Body of pancreas (tissue), 4 donors: ENCODE measurements at regions not wholly inside any gene's neighbourhood (a gene's known extent, or its start where the extent isn't known, plus 50 kb on each side); places are given as distances from the start of the nearest gene placed in this dataset.
"Not testable (repeated sequence)": the region's sequence is repeated elsewhere in the genome, so short reads cannot be mapped to it uniquely, and the experiment has no call there.

ENCODE experiments used
- ATAC-seq: fragments of 150-250 bp; one replicate; pipeline ENCODE4 v1.9.1; 2016
- DNase-seq, 4 donors: peaks; one replicate each; pipeline ENCODE4 v3.0.0-alpha.2; 2019
- H3K27ac ChIP-seq, 4 donors: fragments of 200-600 bp; sonication (generic); 1 replicate in 3 of 4; 2 replicates in 1 of 4; pipeline versions ENCODE4 v1.5.1 to v1.6.1; 2016 to 2019; ENCODE audit warnings: mild to moderate bottlenecking in 1 of 4, mixed read lengths in 1 of 4, moderate library complexity in 1 of 4
- H3K27me3 ChIP-seq, 2 donors: fragments of 200-600 bp; sonication (generic); one replicate each; pipeline ENCODE4 v1.6.0; 2016; ENCODE audit warnings: mild to moderate bottlenecking in 1 of 2
- H3K36me3 ChIP-seq, 2 donors: fragments of 200-600 bp; sonication (generic); replicated peaks in 1 of 2; 2 replicates each; pipeline ENCODE4 v1.5.1; 2016; ENCODE audit warnings: low read depth in 2 of 2; ENCODE audit not compliant: insufficient read depth in 1 of 2
- H3K4me1 ChIP-seq: fragments of 200-600 bp; sonication (generic); one replicate; pipeline ENCODE4 v1.6.0; 2016
- H3K4me3 ChIP-seq, 2 donors: fragments of 200-600 bp; sonication (generic); 1 replicate in 1 of 2; 2 replicates in 1 of 2; pipeline ENCODE4 v1.5.1; 2016 to 2019
- H3K9me3 ChIP-seq, 3 donors: fragments of 200-600 bp; sonication (generic); 1 replicate in 2 of 3; 2 replicates in 1 of 3; pipeline ENCODE4 v1.5.1; 2016
- POLR2A ChIP-seq, 3 donors: fragments of 450-650 bp; IDR thresholded peaks; one replicate each; pipeline ENCODE4 v1.6.1; 2016; ENCODE audit warnings: antibody characterized with exemption in 3 of 3, mild to moderate bottlenecking in 2 of 3
- WGBS, 2 donors: methylation state at CpG; one replicate each; pipeline ENCODE4 v1.1.5; 2017; 5-methylcytosine and 5-hydroxymethylcytosine counted together
- intact Hi-C: fragments of 100-400 bp; cut with DNase I; formaldehyde crosslinking; loops from one replicate; pipeline ENCODE4 v1.15.1; 2023
- TF ChIP-seq, protein P1 (sequence below), 7 experiments: fragments of 450-650 bp in 4 of 7; fragments of 200-600 bp in 3 of 7; sonication (generic) in 3 of 7; IDR thresholded peaks; one replicate each; pipeline ENCODE4 v1.5.1; 2016 to 2019; ENCODE audit warnings: antibody characterized with exemption in 7 of 7

GRCh38 chr14:29982171-29982570 lies 54.5 kb upstream of the PRKD1 start:
- no peaks in the 10 kb centered on the region for H3K36me3 ChIP-seq
- no peaks in the 10 kb centered on the region for H3K9me3 ChIP-seq
- H3K4me1 ChIP-seq: no peaks in the 10 kb centered on the region
- 89 to 91% methylated on average over 1 of the region's 1 CpG for WGBS, 2 donors
- H3K27me3 ChIP-seq: no peaks in the 10 kb centered on the region
- intact Hi-C loops: no loop called here
- ATAC-seq (no peak), DNase-seq (no peak)
- H3K4me3 ChIP-seq: no peak overlapping the region
- H3K27ac ChIP-seq: no peak overlapping the region
- TF ChIP-seq, protein P1, sequence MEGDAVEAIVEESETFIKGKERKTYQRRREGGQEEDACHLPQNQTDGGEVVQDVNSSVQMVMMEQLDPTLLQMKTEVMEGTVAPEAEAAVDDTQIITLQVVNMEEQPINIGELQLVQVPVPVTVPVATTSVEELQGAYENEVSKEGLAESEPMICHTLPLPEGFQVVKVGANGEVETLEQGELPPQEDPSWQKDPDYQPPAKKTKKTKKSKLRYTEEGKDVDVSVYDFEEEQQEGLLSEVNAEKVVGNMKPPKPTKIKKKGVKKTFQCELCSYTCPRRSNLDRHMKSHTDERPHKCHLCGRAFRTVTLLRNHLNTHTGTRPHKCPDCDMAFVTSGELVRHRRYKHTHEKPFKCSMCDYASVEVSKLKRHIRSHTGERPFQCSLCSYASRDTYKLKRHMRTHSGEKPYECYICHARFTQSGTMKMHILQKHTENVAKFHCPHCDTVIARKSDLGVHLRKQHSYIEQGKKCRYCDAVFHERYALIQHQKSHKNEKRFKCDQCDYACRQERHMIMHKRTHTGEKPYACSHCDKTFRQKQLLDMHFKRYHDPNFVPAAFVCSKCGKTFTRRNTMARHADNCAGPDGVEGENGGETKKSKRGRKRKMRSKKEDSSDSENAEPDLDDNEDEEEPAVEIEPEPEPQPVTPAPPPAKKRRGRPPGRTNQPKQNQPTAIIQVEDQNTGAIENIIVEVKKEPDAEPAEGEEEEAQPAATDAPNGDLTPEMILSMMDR (IDR thresholded peaks at IDR 0.05): no peak
- no peak for TF ChIP-seq POLR2A (IDR thresholded peaks at IDR 0.05)

DNA sequence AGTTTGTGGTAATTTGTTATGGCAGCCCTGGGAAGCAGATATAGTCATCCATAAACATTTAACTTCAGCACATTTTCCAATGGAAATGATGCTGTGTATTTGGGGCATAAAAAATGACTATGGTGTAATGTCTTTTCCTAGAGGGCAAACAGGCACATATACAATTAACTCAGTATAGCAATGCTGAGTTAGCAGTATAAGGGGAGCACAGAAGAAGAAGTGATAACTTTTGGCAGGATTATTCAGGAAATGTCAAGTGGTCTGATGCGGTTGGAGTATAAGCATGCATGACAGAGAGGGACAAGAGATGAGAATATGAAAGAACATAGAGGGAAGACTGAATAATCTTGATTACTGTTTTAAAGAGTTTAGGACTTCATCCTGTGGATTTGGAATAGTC lies 55.3 kb upstream of the PRKD1 start:
- Histone ChIP-seq H3K4me1 (no peaks in the 10 kb centered on the region), H3K4me3 (no peak overlapping the region), H3K9me3 (no peaks in the 10 kb centered on the region), H3K27me3 (no peaks in the 10 kb centered on the region), H3K27ac (no peak overlapping the region), H3K36me3 (no peaks in the 10 kb centered on the region)
- ATAC-seq (no peak), DNase-seq (no peak)
- TF ChIP-seq POLR2A (IDR thresholded peaks at IDR 0.05): no peak
- TF ChIP-seq, protein P1 (IDR thresholded peaks at IDR 0.05): no peak
- WGBS, 2 donors: 81 to 91% methylated on average over 1 of the region's 1 CpG
- intact Hi-C loops: no loop called here

GRCh38 chr14:29990344-29990857 lies 62.8 kb upstream of the PRKD1 start:
- intact Hi-C loops, DNase-seq, H3K4me3 ChIP-seq, H3K36me3 ChIP-seq, H3K4me1 ChIP-seq, H3K27ac ChIP-seq, H3K9me3 ChIP-seq, H3K27me3 ChIP-seq, ATAC-seq: not testable (repeated sequence)
- WGBS, 2 donors: 70 to 74% methylated on average over 28 to 30 of the region's 30 CpGs

GRCh38 chr14:29990993-29991392 lies 63.3 kb upstream of the PRKD1 start:
- no peaks in the 10 kb centered on the region for H3K27me3 ChIP-seq
- intact Hi-C loops: no loop called here
- no peaks in the 10 kb centered on the region for H3K36me3 ChIP-seq
- H3K9me3 ChIP-seq: no peaks in the 10 kb centered on the region
- no peak for ATAC-seq
- DNase-seq: no peak
- 90 to 91% methylated on average over 2 of the region's 2 CpGs for WGBS, 2 donors
- no peaks in the 10 kb centered on the region for H3K4me1 ChIP-seq
- no peak overlapping the region for H3K27ac ChIP-seq
- no peak for TF ChIP-seq POLR2A (IDR thresholded peaks at IDR 0.05)
- TF ChIP-seq, protein P1 (IDR thresholded peaks at IDR 0.05): no peak
- no peak overlapping the region for H3K4me3 ChIP-seq

- ATAC-seq: peak; percentile 18
- DNase-seq: no peak
- Histone ChIP-seq H3K36me3 (no peaks in the 10 kb centered on the region), H3K4me3 (no peak overlapping the region), H3K9me3 (no peaks in the 10 kb centered on the region), H3K27me3 (no peaks in the 10 kb centered on the region), H3K4me1 (no peaks in the 10 kb centered on the region), H3K27ac (no peak overlapping the region)
- WGBS, 2 donors: 56 to 66% methylated on average over 2 of the region's 2 CpGs
- TF ChIP-seq, protein P1 (IDR thresholded peaks at IDR 0.05): no peak
- no peak for TF ChIP-seq POLR2A (IDR thresholded peaks at IDR 0.05)
- intact Hi-C loops: no loop called here
Observed at GRCh38 chr14:29993143-29993542, 65.5 kb upstream of the PRKD1 start.
